Loucy (cell line): ENCODE measurements at regions not wholly inside any gene's neighbourhood (a gene's known extent, or its start where the extent isn't known, plus 50 kb on each side); places are given as distances from the start of the nearest gene placed in this dataset.

Experiments used
- CTCF ChIP-seq: fragments of 200-600 bp; sonication (generic); conservative IDR thresholded peaks from 2 replicates; pipeline ENCODE4 v1.5.1; 2014; ENCODE audit warnings: mild to moderate bottlenecking, antibody characterized with exemption, low read length
- EZH2phosphoT487 ChIP-seq: fragments of 200-600 bp; IDR thresholded peaks from 2 replicates; pipeline ENCODE4 v1.6.1; 2018; ENCODE audit warnings: antibody characterized with exemption, mild to moderate bottlenecking, moderate library complexity, borderline replicate concordance

- TF ChIP-seq CTCF (no peak), EZH2phosphoT487 (no peak)
Observed at GRCh38 chr2:129139380-129139779, 820.7 kb upstream of the HS6ST1 start.
